Upper lobe of left lung (tissue), 6 donors: ENCODE measurements at regions not wholly inside any gene's neighbourhood (a gene's known extent, or its start where the extent isn't known, plus 50 kb on each side); places are given as distances from the start of the nearest gene placed in this dataset.

Source experiments
- ATAC-seq, 2 donors: fragments of 200-7000 bp; cut with Tn5 transposase; one replicate each; pipeline ENCODE4 v1.9.1; 2022; ENCODE audit warnings: mild to moderate bottlenecking in 2 of 2, moderate library complexity in 2 of 2; ENCODE audit not compliant: low FRiP score in 2 of 2
- DNase-seq, 2 donors: peaks; one replicate each; pipeline ENCODE4 v3.0.0-alpha.2; 2019 to 2020
- H3K27ac ChIP-seq, 4 donors: fragments of 200-600 bp; sonication (generic); one replicate each; pipeline ENCODE4 v1.5.1; 2016 to 2019
- H3K27me3 ChIP-seq, 4 donors: fragments of 200-600 bp; sonication (generic); one replicate each; pipeline ENCODE4 v1.5.1; 2017 to 2019
- H3K36me3 ChIP-seq, 4 donors: fragments of 200-600 bp; sonication (generic); one replicate each; pipeline ENCODE4 v1.5.1; 2016 to 2019
- H3K4me1 ChIP-seq, 4 donors: fragments of 200-600 bp; sonication (generic); one replicate each; pipeline ENCODE4 v1.5.1; 2018 to 2019
- H3K4me3 ChIP-seq, 4 donors: fragments of 200-600 bp; sonication (generic); one replicate each; pipeline ENCODE4 v1.5.1; 2017 to 2019; ENCODE audit warnings: mild to moderate bottlenecking in 2 of 4, moderate library complexity in 1 of 4
- H3K9me3 ChIP-seq, 4 donors: fragments of 200-600 bp; sonication (generic); one replicate each; pipeline ENCODE4 v1.5.1; 2018 to 2019
- CTCF ChIP-seq, 6 experiments: fragments of 450-650 bp in 4 of 6; fragments of 200-600 bp in 2 of 6; sonication (generic) in 2 of 6; IDR thresholded peaks; one replicate each; pipeline ENCODE4 v1.5.1; 2016 to 2019; ENCODE audit warnings: antibody characterized with exemption in 6 of 6
- EP300 ChIP-seq, 4 donors: sonication (generic); formaldehyde crosslinking; IDR thresholded peaks; one replicate each; pipeline ENCODE4 v1.5.1; 2017; ENCODE audit warnings: antibody characterized with exemption in 4 of 4, control low read depth in 2 of 4
- POLR2A ChIP-seq, 4 donors: fragments of 450-650 bp; IDR thresholded peaks; one replicate each; pipeline ENCODE4 v1.5.1; 2016 to 2017; ENCODE audit warnings: antibody characterized with exemption in 4 of 4, mild to moderate bottlenecking in 2 of 4
- POLR2AphosphoS5 ChIP-seq, 2 donors: sonication (generic); formaldehyde crosslinking; IDR thresholded peaks; one replicate each; pipeline ENCODE4 v1.5.1; 2017; ENCODE audit warnings: antibody characterized with exemption in 2 of 2
- WGBS, 2 donors: methylation state at CpG; one replicate each; pipeline ENCODE4 v1.1.5; 2017 to 2018; 5-methylcytosine and 5-hydroxymethylcytosine counted together
- donor health status: DM: no; HTN: no; CAD: no; lungs with moderate emphysema.
- donor health status: DM: no; HTN: yes; CAD: no; lungs with severe emphysema.

- Histone ChIP-seq H3K4me3 (no peak overlapping the region), H3K27ac (no peak overlapping the region), H3K9me3 (no peaks in the 10 kb centered on the region), H3K36me3 (no peaks in the 10 kb centered on the region), H3K27me3 (no peaks in the 10 kb centered on the region), H3K4me1 (no peaks in the 10 kb centered on the region)
- no peak for TF ChIP-seq POLR2AphosphoS5 (IDR thresholded peaks at IDR 0.05)
- TF ChIP-seq CTCF (IDR thresholded peaks at IDR 0.05): no peak
- TF ChIP-seq EP300 (IDR thresholded peaks at IDR 0.05): no peak
- TF ChIP-seq POLR2A (IDR thresholded peaks at IDR 0.05): no peak
- 74 to 75% methylated on average over 1 of the region's 1 CpG for WGBS, 2 donors
- DNase-seq (no peak), ATAC-seq (no peak)
These were observed 127.7 kb upstream of the CAND1 start for GRCh38 chr12:67141296-67142018.

- no peak for TF ChIP-seq POLR2A (IDR thresholded peaks at IDR 0.05)
- TF ChIP-seq CTCF (IDR thresholded peaks at IDR 0.05): no peak
- TF ChIP-seq EP300 (IDR thresholded peaks at IDR 0.05): no peak
- TF ChIP-seq POLR2AphosphoS5 (IDR thresholded peaks at IDR 0.05): no peak
These were observed 123.5 kb upstream of the CAND1 start for GRCh38 chr12:67145692-67146091.

GRCh38 chr12:67147030-67147429, 122.1 kb upstream of the CAND1 start:
- no peaks in the 10 kb centered on the region for H3K27me3 ChIP-seq
- no peak overlapping the region for H3K4me3 ChIP-seq
- H3K4me1 ChIP-seq: no peaks in the 10 kb centered on the region
- 46 to 50% methylated on average over 1 of the region's 1 CpG for WGBS, 2 donors
- no peak for DNase-seq
- no peaks in the 10 kb centered on the region for H3K36me3 ChIP-seq
- no peak for ATAC-seq
- no peak for TF ChIP-seq POLR2AphosphoS5 (IDR thresholded peaks at IDR 0.05)
- TF ChIP-seq POLR2A (IDR thresholded peaks at IDR 0.05): no peak
- no peak for TF ChIP-seq CTCF (IDR thresholded peaks at IDR 0.05)
- TF ChIP-seq EP300 (IDR thresholded peaks at IDR 0.05): no peak
- H3K27ac ChIP-seq: no peak overlapping the region
- no peaks in the 10 kb centered on the region for H3K9me3 ChIP-seq

More at GRCh38 chr12:67145692-67146091, 123.5 kb upstream of the CAND1 start:
- whole genome bisulfite sequencing, 2 donors: 72% methylated on average over 4 of the region's 4 CpGs
- H3K9me3 ChIP-seq: no peaks in the 10 kb centered on the region
- no peaks in the 10 kb centered on the region for H3K27me3 ChIP-seq
- DNase-seq (no peak), ATAC-seq (no peak)
- no peak overlapping the region for H3K4me3 ChIP-seq
- H3K36me3 ChIP-seq: no peaks in the 10 kb centered on the region
- H3K27ac ChIP-seq: no peak overlapping the region
- H3K4me1 ChIP-seq: no peaks in the 10 kb centered on the region

GRCh38 chr12:67147447-67147846, 121.7 kb upstream of the CAND1 start:
- TF ChIP-seq EP300 (IDR thresholded peaks at IDR 0.05) (no peak), POLR2AphosphoS5 (IDR thresholded peaks at IDR 0.05) (no peak), CTCF (IDR thresholded peaks at IDR 0.05) (no peak), POLR2A (IDR thresholded peaks at IDR 0.05) (no peak)

GRCh38 chr12:67148265-67148664, 120.9 kb upstream of the CAND1 start:
- DNase-seq (no peak), ATAC-seq (no peak)
- Histone ChIP-seq H3K27ac (no peak overlapping the region), H3K27me3 (no peaks in the 10 kb centered on the region), H3K4me3 (no peak overlapping the region), H3K9me3 (no peaks in the 10 kb centered on the region), H3K4me1 (no peaks in the 10 kb centered on the region), H3K36me3 (no peaks in the 10 kb centered on the region)
- 48 to 64% methylated on average over 1 of the region's 1 CpG for WGBS, 2 donors
- TF ChIP-seq CTCF (IDR thresholded peaks at IDR 0.05) (no peak), POLR2AphosphoS5 (IDR thresholded peaks at IDR 0.05) (no peak), EP300 (IDR thresholded peaks at IDR 0.05) (no peak), POLR2A (IDR thresholded peaks at IDR 0.05) (no peak)

More at GRCh38 chr12:67147447-67147846, 121.7 kb upstream of the CAND1 start:
- Histone ChIP-seq H3K36me3 (no peaks in the 10 kb centered on the region), H3K9me3 (no peaks in the 10 kb centered on the region), H3K27ac (no peak overlapping the region), H3K27me3 (no peaks in the 10 kb centered on the region), H3K4me3 (no peak overlapping the region), H3K4me1 (no peaks in the 10 kb centered on the region)
- DNase-seq: no peak
- no peak for ATAC-seq
